Transverse colon (tissue), 4 donors: ENCODE measurements at regions not wholly inside any gene's neighbourhood (a gene's known extent, or its start where the extent isn't known, plus 50 kb on each side); places are given as distances from the start of the nearest gene placed in this dataset.

Experiments
- DNase-seq: peaks from one replicate; pipeline ENCODE4 v3.0.0-alpha.2; 2019
- H3K27ac ChIP-seq, 4 donors: fragments of 200-600 bp; sonication (generic); 2 replicates each; pipeline ENCODE4 v1.5.1; 2016 to 2018; ENCODE audit warnings: inconsistent platforms in 4 of 4
- H3K27me3 ChIP-seq: fragments of 200-600 bp; sonication (generic); 2 replicates; pipeline ENCODE4 v1.5.1; 2017; ENCODE audit warnings: inconsistent platforms
- H3K36me3 ChIP-seq, 4 donors: fragments of 200-600 bp; sonication (generic); 2 replicates each; pipeline ENCODE4 v1.5.1; 2017 to 2019; ENCODE audit warnings: inconsistent platforms in 4 of 4
- H3K4me1 ChIP-seq, 4 donors: fragments of 200-600 bp; sonication (generic); 2 replicates each; pipeline ENCODE4 v1.5.1; 2017 to 2020; ENCODE audit warnings: inconsistent platforms in 4 of 4
- H3K4me3 ChIP-seq, 4 donors: fragments of 200-600 bp; sonication (generic); 1 replicate in 1 of 4; 2 replicates in 3 of 4; pipeline versions ENCODE4 v1.5.1 to v1.6.1; 2017 to 2019; ENCODE audit warnings: inconsistent platforms in 4 of 4
- H3K9me3 ChIP-seq, 2 donors: fragments of 200-600 bp; sonication (generic); 2 replicates each; pipeline ENCODE4 v1.5.1; 2017 to 2019; ENCODE audit warnings: inconsistent platforms in 2 of 2
- CTCF ChIP-seq, 5 experiments: fragments of 200-600 bp in 3 of 5; fragments of 450-650 bp in 2 of 5; sonication (generic) in 3 of 5; IDR thresholded peaks; 1 replicate in 2 of 5; 2 replicates in 3 of 5; pipeline ENCODE4 v1.5.1; 2016 to 2017; ENCODE audit warnings: antibody characterized with exemption in 5 of 5, inconsistent platforms in 3 of 5, mild to moderate bottlenecking in 2 of 5, moderate library complexity in 1 of 5
- EP300 ChIP-seq: sonication (generic); formaldehyde crosslinking; IDR thresholded peaks from one replicate; pipeline ENCODE4 v1.6.1; 2017; ENCODE audit warnings: antibody characterized with exemption, low read depth
- POLR2A ChIP-seq: fragments of 450-650 bp; IDR thresholded peaks from one replicate; pipeline ENCODE4 v1.6.1; 2016; ENCODE audit warnings: antibody characterized with exemption, mild to moderate bottlenecking, moderate library complexity
- POLR2AphosphoS5 ChIP-seq, 3 donors: sonication (generic); formaldehyde crosslinking; IDR thresholded peaks; one replicate each; pipeline ENCODE4 v1.6.1; 2016; ENCODE audit warnings: antibody characterized with exemption in 3 of 3
- WGBS, 2 donors: methylation state at CpG; one replicate each; pipeline ENCODE4 v1.1.5; 2018; ENCODE audit warnings: low coverage in 1 of 2; 5-methylcytosine and 5-hydroxymethylcytosine counted together
- in situ Hi-C, 4 donors: fragments of 200-750 bp; cut with MboI; loops; one replicate each; pipeline versions ENCODE4 v1.15.0 to v1.15.1; 2017; ENCODE audit warnings: low sequenced_read_pairs in 3 of 4, low pct_ligation_motif_present in 1 of 4, low pct_unique_long_range_greater_than_20kb in 1 of 4
- intact Hi-C: fragments of 100-400 bp; cut with DNase I; formaldehyde crosslinking; loops from one replicate; pipeline ENCODE4 v1.15.1; 2023; ENCODE audit warnings: low total_unique reads

- TF ChIP-seq POLR2A, result no peak
- TF ChIP-seq POLR2AphosphoS5 (IDR thresholded peaks at IDR 0.05), result no peak
- TF ChIP-seq EP300, result no peak
- TF ChIP-seq CTCF (IDR thresholded peaks at IDR 0.05), result no peak
- Histone ChIP-seq H3K4me3 (no peak overlapping the region), H3K27me3 (no peaks in the 10 kb centered on the region), H3K4me1 (peaks cover 0 to 2% (median 0%) of the 10 kb centered on the region in 4 donors), H3K27ac (no peak overlapping the region), H3K36me3 (no peaks in the 10 kb centered on the region), H3K9me3 (peaks cover 7 to 9% of the 10 kb centered on the region in 2 donors)
- WGBS, 2 donors, result 64 to 76% methylated on average over 4 to 5 of the region's 5 CpGs
- intact Hi-C loops, result no loop called here
- in situ Hi-C loops, result no loop called here
- no peak for DNase-seq
Measured at GRCh38 chr7:138243430-138243829, 167.2 kb downstream of the AKR1D1 start.

- Histone ChIP-seq H3K9me3 (peaks cover 7 to 9% of the 10 kb centered on the region in 2 donors), H3K36me3 (no peaks in the 10 kb centered on the region), H3K4me1 (peaks cover 0 to 2% (median 0%) of the 10 kb centered on the region in 4 donors), H3K27ac (no peak overlapping the region), H3K27me3 (no peaks in the 10 kb centered on the region), H3K4me3 (no peak overlapping the region)
- intact Hi-C loops, result no loop called here
- in situ Hi-C loops, result no loop called here
- TF ChIP-seq EP300 (no peak), POLR2A (no peak), CTCF (IDR thresholded peaks at IDR 0.05) (no peak), POLR2AphosphoS5 (IDR thresholded peaks at IDR 0.05) (no peak)
- DNase-seq, result no peak
- 86 to 100% methylated on average over 1 of the region's 1 CpG for WGBS, 2 donors
Measured at GRCh38 chr7:138243836-138244235, 167.6 kb downstream of the AKR1D1 start.

GRCh38 chr7:138244606-138245005, 168.3 kb downstream of the AKR1D1 start:
- H3K9me3 ChIP-seq, result peaks cover 7 to 9% of the 10 kb centered on the region in 2 donors
- intact Hi-C loops, result no loop called here
- H3K27ac ChIP-seq, result no peak overlapping the region
- H3K4me3 ChIP-seq, result no peak overlapping the region
- no peak for TF ChIP-seq POLR2A
- no peak for TF ChIP-seq POLR2AphosphoS5 (IDR thresholded peaks at IDR 0.05)
- no peak for TF ChIP-seq EP300
- TF ChIP-seq CTCF (IDR thresholded peaks at IDR 0.05), result no peak
- no peaks in the 10 kb centered on the region for H3K27me3 ChIP-seq
- in situ Hi-C loops, result no loop called here
- WGBS, 2 donors, result 86 to 97% methylated on average over 5 of the region's 5 CpGs
- no peak for DNase-seq
- peaks cover 0 to 2% (median 0%) of the 10 kb centered on the region in 4 donors for H3K4me1 ChIP-seq
- no peaks in the 10 kb centered on the region for H3K36me3 ChIP-seq

- DNase-seq, result no peak
Measured at GRCh38 chr7:138245216-138245615, 169.0 kb downstream of the AKR1D1 start.

More at GRCh38 chr7:138245216-138245615, 169.0 kb downstream of the AKR1D1 start:
- TF ChIP-seq POLR2A (no peak), EP300 (no peak), POLR2AphosphoS5 (IDR thresholded peaks at IDR 0.05) (no peak), CTCF (IDR thresholded peaks at IDR 0.05) (no peak)
- Histone ChIP-seq H3K36me3 (no peaks in the 10 kb centered on the region), H3K4me1 (peaks cover 0 to 2% (median 0%) of the 10 kb centered on the region in 4 donors), H3K4me3 (no peak overlapping the region), H3K27me3 (no peaks in the 10 kb centered on the region), H3K27ac (no peak overlapping the region), H3K9me3 (peaks cover 7 to 9% of the 10 kb centered on the region in 2 donors)
- in situ Hi-C loops, result no loop called here
- intact Hi-C loops, result no loop called here
